NCI-H1436 (cell line): ENCODE measurements at regions not wholly inside any gene's neighbourhood (a gene's known extent, or its start where the extent isn't known, plus 50 kb on each side); places are given as distances from the start of the nearest gene placed in this dataset.
"Not testable (repeated sequence)": the region's sequence is repeated elsewhere in the genome, so short reads cannot be mapped to it uniquely, and the experiment has no call there.

Experiments used
- DNase-seq: peaks from one replicate; lab custom pipeline; 2025; lab: John Stamatoyannopoulos, UW

DNA sequence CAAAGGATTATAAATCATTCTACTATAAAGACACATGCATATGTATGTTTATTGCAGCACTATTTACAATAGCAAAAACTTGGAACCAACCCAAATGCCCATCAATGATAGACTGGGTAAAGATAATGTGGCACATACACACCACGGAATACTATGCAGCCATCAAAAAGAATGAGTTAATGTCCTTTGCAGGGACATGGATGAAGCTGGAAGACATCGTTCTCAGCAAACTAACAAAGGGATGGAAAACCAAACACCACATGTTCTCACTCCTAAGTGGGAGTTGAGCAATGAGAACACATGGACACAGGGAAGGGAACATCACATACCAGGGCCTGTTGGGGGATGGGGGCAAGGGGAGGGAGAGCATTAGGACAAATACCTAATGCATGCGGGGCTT lies 133.2 kb downstream of the ATXN3L start:
- not testable (repeated sequence) for DNase-seq

- no peak for DNase-seq
Observed at GRCh38 chrX:13180807-13181206, 136.4 kb upstream of the FAM9C start.

DNA sequence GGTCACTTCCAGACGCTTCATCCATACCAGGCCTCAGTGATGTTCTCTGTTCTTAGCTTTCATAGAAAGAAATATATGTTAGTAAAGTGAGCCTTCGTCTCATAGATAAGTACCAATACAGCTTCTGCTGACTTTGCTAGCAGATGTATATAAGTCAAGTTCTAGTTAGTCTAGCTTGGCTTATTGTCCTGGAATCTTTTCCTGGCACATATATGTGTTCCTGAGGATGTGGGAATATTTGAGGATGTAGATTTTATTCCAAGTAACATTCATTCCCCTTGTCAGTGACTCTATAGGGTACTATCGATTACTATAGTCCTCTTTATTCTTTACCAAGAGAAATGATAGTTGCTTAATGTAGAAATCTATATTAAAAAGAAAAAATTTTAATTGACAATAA lies 135.2 kb upstream of the FAM9C start:
- no peak for DNase-seq

DNA sequence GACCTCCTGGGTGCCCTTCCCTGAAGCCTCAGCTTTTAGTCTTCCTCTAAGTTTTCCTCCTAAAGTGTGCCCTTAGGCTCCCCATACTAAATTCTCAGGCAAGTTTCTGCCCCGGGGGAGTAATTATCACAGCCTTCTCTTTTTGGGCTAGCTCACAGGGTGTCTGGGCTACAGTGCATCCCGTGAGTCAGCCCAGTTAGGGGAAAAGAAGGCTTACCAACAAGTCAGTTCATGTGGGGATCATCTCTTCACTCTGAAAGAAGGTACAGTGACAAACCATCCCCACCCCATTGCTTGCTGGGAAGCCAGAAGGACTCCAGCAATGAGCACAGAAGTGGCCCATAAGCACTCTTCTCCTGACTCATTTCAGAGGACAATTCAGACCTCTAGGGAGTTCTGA lies 134.7 kb upstream of the FAM9C start:
- no peak for DNase-seq

GRCh38 chrX:13177921-13178566 lies 133.6 kb upstream of the FAM9C start:
- no peak for DNase-seq

DNA sequence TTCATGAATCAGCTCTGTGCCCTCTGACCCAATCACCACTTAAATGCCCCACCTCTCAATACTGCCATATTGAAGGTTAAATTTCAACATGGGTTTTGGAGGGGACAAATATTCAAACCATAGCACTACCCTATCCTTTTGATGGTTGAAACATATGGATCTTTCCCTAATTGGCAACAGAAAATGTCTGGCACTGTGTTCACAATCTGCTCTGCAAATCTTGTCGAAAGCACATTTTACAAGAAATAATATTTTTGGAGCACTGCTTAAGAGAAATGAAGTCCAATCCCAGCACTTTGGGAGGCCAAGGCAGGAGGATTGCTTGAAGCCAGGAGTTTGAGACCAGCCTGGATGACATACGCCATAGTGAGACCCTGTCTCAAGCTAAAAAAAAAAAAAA lies 130.6 kb upstream of the FAM9C start:
- DNase-seq, result no peak

- no peak for DNase-seq
Observed at GRCh38 chrX:13170966-13171558, 126.6 kb upstream of the FAM9C start.

DNA sequence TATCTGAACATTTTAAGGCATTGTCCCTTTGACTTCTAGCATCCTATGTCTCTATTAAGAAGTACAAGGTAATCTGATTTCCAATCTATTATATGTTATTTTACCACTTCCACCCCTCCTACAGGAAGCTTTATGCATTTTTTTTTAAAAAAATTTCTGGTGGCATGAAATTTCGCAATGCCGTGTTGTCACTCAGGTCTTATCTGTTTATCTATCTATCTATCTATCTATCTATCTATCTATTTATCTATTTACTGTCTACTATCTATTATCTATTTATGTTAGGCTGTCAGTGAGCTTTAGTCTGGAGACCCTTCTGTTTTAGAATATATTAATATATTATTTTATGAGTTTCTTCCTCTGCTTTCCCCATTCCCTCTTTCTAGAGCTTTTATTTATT lies 125.3 kb upstream of the FAM9C start:
- no peak for DNase-seq

GRCh38 chrX:13168269-13168668 lies 123.8 kb upstream of the FAM9C start:
- DNase-seq, result no peak

- peak; percentile 44 for DNase-seq
Observed at GRCh38 chrX:13167481-13168231, 123.2 kb upstream of the FAM9C start.

- DNase-seq, result peak; percentile 62
Observed at GRCh38 chrX:13165266-13166189, 121.1 kb upstream of the FAM9C start.

DNA sequence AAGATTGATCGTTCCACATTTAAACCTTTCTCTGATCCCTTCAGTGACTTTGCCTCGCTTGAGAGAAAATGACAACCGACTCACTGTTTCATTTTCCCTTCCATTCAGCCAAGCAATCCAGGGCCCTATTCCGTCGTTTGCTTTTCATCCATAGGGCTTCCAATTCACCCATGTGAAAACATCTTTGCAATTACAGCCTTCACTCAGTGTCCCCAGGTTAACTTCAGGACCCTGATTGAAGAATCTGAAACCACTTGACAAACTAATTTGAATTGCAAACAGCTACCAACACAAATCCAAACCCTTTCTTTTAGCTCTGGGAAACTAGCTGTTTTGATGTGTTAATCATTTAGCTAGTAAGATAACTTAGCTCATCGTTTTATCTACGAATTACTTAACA lies 120.2 kb upstream of the FAM9C start:
- peak; percentile 0 for DNase-seq

DNA sequence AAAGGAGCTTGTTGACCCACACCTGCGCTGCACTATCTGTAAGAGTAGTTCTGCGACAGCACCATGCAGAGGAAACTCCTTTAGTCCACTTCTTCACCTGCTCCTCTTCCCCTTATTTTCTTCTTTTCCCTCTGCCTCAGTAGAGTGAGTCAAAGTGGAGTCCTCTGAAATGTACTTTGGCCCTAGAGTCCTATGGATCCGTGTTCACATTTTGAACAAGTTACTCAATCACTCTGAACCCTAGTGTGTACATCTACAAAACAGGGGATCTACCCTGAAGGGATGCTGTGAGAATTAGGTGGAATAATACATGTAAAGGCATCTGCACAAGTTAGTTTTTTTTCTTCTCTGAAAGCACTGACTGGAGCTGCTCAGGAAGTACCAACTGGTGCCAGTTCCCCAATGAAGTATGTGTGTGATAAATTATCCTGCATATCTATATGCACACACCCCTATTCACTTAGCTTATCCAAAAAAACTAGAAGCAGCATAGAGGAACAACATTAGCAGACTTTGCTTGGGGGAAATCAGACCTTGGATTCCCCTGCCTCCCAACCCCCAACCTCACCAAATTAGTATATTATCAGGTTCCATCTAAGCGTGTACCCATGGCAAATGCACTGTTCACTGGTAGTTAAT lies 118.5 kb upstream of the FAM9C start:
- no peak for DNase-seq

DNA sequence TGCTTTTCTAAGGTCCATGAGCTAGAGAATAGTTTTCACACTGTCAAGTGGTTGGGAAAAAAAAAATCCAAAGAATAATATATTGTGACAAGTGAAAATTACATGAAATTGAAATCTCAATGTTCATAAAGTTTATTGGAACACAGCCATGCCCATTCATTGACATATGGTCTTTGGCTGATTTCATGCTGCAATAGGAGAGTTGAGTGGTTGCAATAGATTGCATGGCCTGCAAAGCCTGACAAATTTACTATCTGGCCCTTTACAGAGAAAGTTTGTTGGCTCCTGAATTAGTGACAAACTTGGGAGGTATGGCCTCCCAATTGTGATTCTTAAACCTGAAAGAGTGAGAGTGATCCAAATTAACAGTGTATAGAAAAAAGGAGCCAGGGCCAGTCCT lies 115.5 kb upstream of the FAM9C start:
- DNase-seq, result no peak

DNA sequence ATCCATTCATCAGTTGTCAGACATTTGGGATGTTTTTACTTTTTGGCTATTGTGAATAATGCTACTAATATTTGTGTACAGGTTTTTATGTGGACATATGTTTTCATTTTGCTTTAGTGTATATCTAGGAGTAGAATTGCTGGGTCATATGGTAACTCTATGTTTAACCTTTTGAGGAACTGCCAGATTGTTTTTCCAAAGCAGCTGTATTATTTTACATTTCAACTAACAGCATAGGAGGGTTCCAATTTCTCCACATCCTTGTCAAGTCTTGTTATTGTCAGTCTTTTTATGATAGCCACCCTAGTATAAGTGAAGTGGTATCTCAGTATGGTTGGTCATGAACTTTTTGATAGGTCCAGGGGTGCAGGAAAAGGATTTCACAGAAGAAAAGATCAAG lies 114.5 kb upstream of the FAM9C start:
- DNase-seq, result no peak

- not testable (repeated sequence) for DNase-seq
Observed at GRCh38 chrX:13155550-13155949, 111.1 kb upstream of the FAM9C start.

GRCh38 chrX:13153796-13154195 lies 109.4 kb upstream of the FAM9C start:
- no peak for DNase-seq

DNA sequence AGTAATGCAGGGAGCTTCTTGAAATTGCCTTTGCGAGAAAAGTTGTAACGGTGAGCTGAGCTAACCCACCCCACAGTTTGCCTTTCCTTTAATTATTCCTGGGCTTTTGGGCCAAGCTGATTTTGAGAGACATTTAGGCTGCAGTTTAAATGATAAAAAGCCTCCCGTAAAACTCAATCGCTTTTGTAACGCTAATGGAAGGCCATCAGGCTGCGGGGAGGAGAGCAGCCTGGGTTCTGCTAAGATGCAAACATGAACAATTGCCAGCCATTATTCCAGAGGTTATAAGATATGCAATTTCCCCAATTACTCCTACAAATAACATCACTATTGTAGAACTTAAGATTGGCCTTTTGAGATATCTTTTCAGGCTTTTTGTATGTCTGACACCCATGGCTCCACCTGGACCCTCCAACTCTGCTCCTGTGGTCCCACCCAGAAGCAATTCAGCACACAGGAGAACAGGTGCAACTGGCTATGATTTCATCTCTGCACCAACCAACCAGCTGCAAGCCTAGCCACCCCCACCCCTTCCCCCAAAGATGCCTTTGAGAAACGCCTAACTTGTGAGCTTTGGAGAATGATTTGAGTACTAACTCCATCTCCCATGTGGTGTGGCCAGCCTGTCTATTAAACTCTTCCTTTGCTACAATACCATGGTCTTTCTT lies 108.2 kb upstream of the FAM9C start:
- DNase-seq, result no peak

GRCh38 chrX:13151828-13152517 lies 107.6 kb upstream of the FAM9C start:
- no peak for DNase-seq

DNA sequence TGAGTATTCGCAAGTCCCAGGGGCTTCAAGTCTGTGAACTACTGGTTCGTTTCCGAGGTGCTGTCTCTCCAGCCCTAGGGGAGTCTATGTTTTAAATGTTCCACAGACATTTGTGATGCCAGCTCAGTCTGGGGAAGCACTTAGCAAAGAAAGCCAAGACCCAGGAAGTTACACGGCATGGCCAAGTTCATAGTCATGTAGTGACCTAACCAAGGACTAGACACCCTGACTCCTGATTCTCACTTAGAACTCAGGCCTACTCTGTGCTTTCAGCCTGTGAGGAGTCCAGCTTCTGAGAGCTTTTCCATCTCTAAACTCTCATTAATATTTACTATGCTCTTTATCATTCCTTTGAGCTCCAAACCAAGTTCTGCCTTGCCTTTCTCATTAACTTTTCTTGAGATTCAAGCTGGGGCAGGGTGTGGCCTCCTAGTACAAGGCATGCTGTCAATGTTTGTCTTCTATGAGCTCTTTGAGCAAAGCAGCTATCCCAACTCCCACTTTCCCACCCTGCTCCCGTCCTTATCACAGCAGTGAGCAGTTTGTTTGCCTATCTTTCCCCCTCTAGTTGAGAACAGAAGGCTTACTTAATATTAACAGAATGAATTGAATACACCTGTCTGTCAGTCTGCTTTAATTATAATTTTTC lies 105.4 kb upstream of the FAM9C start:
- DNase-seq, result no peak
